ENCODE measurements at regions not wholly inside any gene's neighbourhood (a gene's known extent, or its start where the extent isn't known, plus 50 kb on each side); places are given as distances from the start of the nearest gene placed in this dataset.

- H3K9me2 ChIP-seq (ENCODE audit: insufficient read depth), result no peaks in the 10 kb centered on the region
- no peak overlapping the region for H3K4me2 ChIP-seq
- Mint-ChIP-seq H3K36me3 (ENCODE audit: low read depth) (no peaks in the 10 kb centered on the region), H3K9me3 (no peaks in the 10 kb centered on the region), H3K27me3 (ENCODE audit: insufficient read depth, low read depth, poor library complexity) (no peaks in the 10 kb centered on the region), H3K4me3 (no peak overlapping the region), H3K27ac (no peak overlapping the region), H3K4me1 (peaks cover 6% of the 10 kb centered on the region; the same call in 2 of the 3 replicates)
- no peak overlapping the region for H2AFZ ChIP-seq
- no peak overlapping the region for H3K4me3 ChIP-seq
- no peak for TF ChIP-seq CREB1 (CRISPR knock-in tag; IDR thresholded peaks at IDR 0.05; ENCODE audit: low read depth)
- no peak for TF ChIP-seq STAT1 (IDR thresholded peaks at IDR 0.05; ENCODE audit: unreplicated experiment)
- TF ChIP-seq JUNB (IDR thresholded peaks at IDR 0.05; ENCODE audit: unreplicated experiment), result no peak
- no peak for TF ChIP-seq POLR2AphosphoS5 (IDR thresholded peaks at IDR 0.05; ENCODE audit: low read depth)
- no peak for TF ChIP-seq EZH2 (IDR thresholded peaks at IDR 0.05; ENCODE audit: low read depth, unreplicated experiment)
- no peak for TF ChIP-seq NANOG (IDR thresholded peaks at IDR 0.05; ENCODE audit: borderline replicate concordance)
- no peak for TF ChIP-seq CTCF (conservative IDR thresholded peaks at IDR 0.05; ENCODE audit: low read depth in 2 of 2)
- no peak for TF ChIP-seq ZNF331 (CRISPR knock-in tag; IDR thresholded peaks at IDR 0.05; ENCODE audit: low read depth)
- TF ChIP-seq ZNF462 (CRISPR knock-in tag; IDR thresholded peaks at IDR 0.05), result no peak
- TF ChIP-seq EZH2phosphoT487 (IDR thresholded peaks at IDR 0.05; ENCODE audit: unreplicated experiment), result no peak
- TF ChIP-seq ETS1 (IDR thresholded peaks at IDR 0.05), result no peak
- no peak for TF ChIP-seq REST (IDR thresholded peaks at IDR 0.05; ENCODE audit: unreplicated experiment)
- no peak for TF ChIP-seq ZNF114 (CRISPR knock-in tag; IDR thresholded peaks at IDR 0.05)
- H3K27me3 ChIP-seq (ENCODE audit: insufficient read depth), result no peaks in the 10 kb centered on the region
- H3K36me3 ChIP-seq (ENCODE audit: insufficient read depth), result no peaks in the 10 kb centered on the region
- H3K27ac ChIP-seq (ENCODE audit: low read depth), result no peak overlapping the region
- no peaks in the 10 kb centered on the region for H3F3A ChIP-seq (replicated peaks; ENCODE audit: low read depth)
- no peaks in the 10 kb centered on the region for H4K20me1 ChIP-seq (replicated peaks; ENCODE audit: insufficient read depth)
- ATAC-seq (no peak), DNase-seq (ENCODE audit: low spot score) (no peak)
- H3K79me2 ChIP-seq (replicated peaks; ENCODE audit: insufficient read depth), result no peaks in the 10 kb centered on the region
- H3K4me1 ChIP-seq (ENCODE audit: insufficient read depth), result no peaks in the 10 kb centered on the region; the same call in 1 of the 2 replicates
Measured at GRCh38 chr14:86052868-86053267, 522.9 kb downstream of the FLRT2 start.

All from GM23338 (cell line).